DND-41 (cell line): ENCODE measurements at regions not wholly inside any gene's neighbourhood (a gene's known extent, or its start where the extent isn't known, plus 50 kb on each side); places are given as distances from the start of the nearest gene placed in this dataset.

ENCODE experiments used
- ATAC-seq: fragments of 200-7000 bp; cut with Tn5 transposase; 3 replicates; pipeline ENCODE4 v1.9.1; 2021; ENCODE audit warnings: low read depth; ENCODE audit not compliant: insufficient read depth
- DNase-seq: peaks from one replicate; pipeline ENCODE4 v3.0.0-alpha.2; 2020
- H2AFZ ChIP-seq: 2 replicates; pipeline ENCODE4 v1.6.0; 2012; ENCODE audit warnings: low read depth, low read length
- H3K27ac ChIP-seq: 2 replicates; pipeline ENCODE4 v1.5.1; 2012; ENCODE audit warnings: low read length, inconsistent platforms
- H3K27me3 ChIP-seq: fragments of 200-600 bp; sonication (generic); 2 replicates; pipeline ENCODE4 v1.6.0; 2012; ENCODE audit warnings: low read length, mild to moderate bottlenecking, inconsistent platforms; ENCODE audit not compliant: insufficient read depth, poor library complexity
- H3K36me3 ChIP-seq: 2 replicates; pipeline ENCODE4 v1.5.1; 2012; ENCODE audit warnings: low read length, inconsistent platforms; ENCODE audit not compliant: insufficient read depth
- H3K4me1 ChIP-seq: 2 replicates; pipeline ENCODE4 v1.5.1; 2012; ENCODE audit warnings: mild to moderate bottlenecking, low read length; ENCODE audit not compliant: insufficient read depth
- H3K4me2 ChIP-seq: 2 replicates; pipeline ENCODE4 v1.6.0; 2012; ENCODE audit warnings: mild to moderate bottlenecking, moderate library complexity, low read length, inconsistent platforms; ENCODE audit not compliant: insufficient read depth
- H3K4me3 ChIP-seq, 2 experiments: fragments of 200-600 bp in 1 of 2; shearing (Covaris generic) in 1 of 2; 2 replicates each; pipeline ENCODE4 v1.5.1; 2012 to 2016; ENCODE audit warnings: inconsistent platforms in 2 of 2, low read length in 2 of 2, mild to moderate bottlenecking in 2 of 2, low read depth in 1 of 2, moderate library complexity in 1 of 2
- H3K79me2 ChIP-seq: 2 replicates; pipeline ENCODE4 v1.6.0; 2012; ENCODE audit warnings: low read length, inconsistent platforms; ENCODE audit not compliant: insufficient read depth
- H3K9ac ChIP-seq: 2 replicates; pipeline ENCODE4 v1.6.0; 2012; ENCODE audit warnings: low read depth, mild to moderate bottlenecking, inconsistent platforms, low read length, moderate library complexity
- H3K9me3 ChIP-seq: 2 replicates; pipeline ENCODE4 v1.5.1; 2012; ENCODE audit warnings: low read length, moderate library complexity, mild to moderate bottlenecking, inconsistent platforms; ENCODE audit not compliant: insufficient read depth, severe bottlenecking
- H4K20me1 ChIP-seq: 2 replicates; pipeline ENCODE4 v1.6.0; 2012; ENCODE audit warnings: low read length; ENCODE audit not compliant: insufficient read depth
- EZH2 ChIP-seq: IDR thresholded peaks from 3 replicates; pipeline ENCODE4 v1.6.1; 2012; ENCODE audit warnings: borderline replicate concordance, low read depth, mild to moderate bottlenecking, moderate library complexity, low read length, inconsistent platforms; ENCODE audit not compliant: severe bottlenecking
- TF ChIP-seq, protein P1 (sequence below): IDR thresholded peaks from 2 replicates; pipeline ENCODE4 v1.5.1; 2012; ENCODE audit warnings: borderline replicate concordance, low read length, moderate library complexity, mild to moderate bottlenecking; ENCODE audit not compliant: poor library complexity, severe bottlenecking; ENCODE audit errors: extremely low read depth

DNA sequence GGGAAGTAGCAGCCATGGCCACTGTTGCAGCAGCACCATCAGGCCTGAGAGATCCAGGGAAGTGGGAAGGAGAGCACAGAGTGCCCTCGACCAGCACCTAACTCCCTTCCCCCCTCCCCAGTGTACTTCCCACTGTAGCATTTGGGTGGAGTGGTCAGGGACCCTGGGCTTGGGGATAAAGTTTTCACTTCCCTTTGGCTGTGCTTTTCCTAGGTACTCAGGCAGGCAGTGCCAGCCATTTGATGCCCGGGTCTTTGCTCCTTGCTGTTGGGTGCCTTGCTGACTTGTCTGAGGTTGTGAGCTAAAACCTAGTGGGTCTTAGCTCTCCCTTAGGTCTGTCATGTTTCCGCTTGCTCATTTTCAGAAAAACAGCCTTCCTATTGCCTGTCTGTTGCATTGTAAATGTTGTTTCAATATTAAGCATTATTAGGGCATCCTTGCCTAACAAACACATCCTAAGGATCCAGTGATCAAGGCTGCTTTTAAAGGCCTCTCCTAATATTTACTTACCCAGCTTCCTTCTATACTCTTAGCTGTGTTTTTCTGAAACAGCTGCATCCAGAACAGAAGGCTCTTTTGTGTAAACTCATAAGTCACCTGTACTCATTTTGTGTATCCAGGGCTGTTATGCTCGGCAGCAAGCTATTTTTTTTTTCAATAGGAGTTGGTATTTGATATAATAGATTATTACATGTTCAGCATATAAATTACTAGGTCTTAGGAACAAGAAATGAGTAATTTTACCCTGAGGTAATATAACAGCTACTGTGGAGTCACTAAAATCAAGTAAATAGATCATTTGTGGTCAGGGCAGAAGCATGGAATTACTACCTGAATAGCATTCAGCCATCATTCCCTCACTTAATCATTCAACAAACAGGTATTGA, 418.6 kb upstream of the PROX1 start:
- ATAC-seq (no peak), DNase-seq (no peak)
- no peak overlapping the region for H3K9ac ChIP-seq
- H3K79me2 ChIP-seq, result no peaks in the 10 kb centered on the region
- H3K4me3 ChIP-seq, result no peak overlapping the region
- no peak overlapping the region for H3K4me2 ChIP-seq
- H3K4me1 ChIP-seq, result no peaks in the 10 kb centered on the region
- no peak overlapping the region for H3K27ac ChIP-seq
- H3K36me3 ChIP-seq, result no peaks in the 10 kb centered on the region
- no peaks in the 10 kb centered on the region for H3K27me3 ChIP-seq
- no peaks in the 10 kb centered on the region for H4K20me1 ChIP-seq
- TF ChIP-seq EZH2, result no peak
- TF ChIP-seq, protein P1, sequence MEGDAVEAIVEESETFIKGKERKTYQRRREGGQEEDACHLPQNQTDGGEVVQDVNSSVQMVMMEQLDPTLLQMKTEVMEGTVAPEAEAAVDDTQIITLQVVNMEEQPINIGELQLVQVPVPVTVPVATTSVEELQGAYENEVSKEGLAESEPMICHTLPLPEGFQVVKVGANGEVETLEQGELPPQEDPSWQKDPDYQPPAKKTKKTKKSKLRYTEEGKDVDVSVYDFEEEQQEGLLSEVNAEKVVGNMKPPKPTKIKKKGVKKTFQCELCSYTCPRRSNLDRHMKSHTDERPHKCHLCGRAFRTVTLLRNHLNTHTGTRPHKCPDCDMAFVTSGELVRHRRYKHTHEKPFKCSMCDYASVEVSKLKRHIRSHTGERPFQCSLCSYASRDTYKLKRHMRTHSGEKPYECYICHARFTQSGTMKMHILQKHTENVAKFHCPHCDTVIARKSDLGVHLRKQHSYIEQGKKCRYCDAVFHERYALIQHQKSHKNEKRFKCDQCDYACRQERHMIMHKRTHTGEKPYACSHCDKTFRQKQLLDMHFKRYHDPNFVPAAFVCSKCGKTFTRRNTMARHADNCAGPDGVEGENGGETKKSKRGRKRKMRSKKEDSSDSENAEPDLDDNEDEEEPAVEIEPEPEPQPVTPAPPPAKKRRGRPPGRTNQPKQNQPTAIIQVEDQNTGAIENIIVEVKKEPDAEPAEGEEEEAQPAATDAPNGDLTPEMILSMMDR, result no peak
- peaks cover 3% of the 10 kb centered on the region for H3K9me3 ChIP-seq
- H2AFZ ChIP-seq, result no peak overlapping the region

DNA sequence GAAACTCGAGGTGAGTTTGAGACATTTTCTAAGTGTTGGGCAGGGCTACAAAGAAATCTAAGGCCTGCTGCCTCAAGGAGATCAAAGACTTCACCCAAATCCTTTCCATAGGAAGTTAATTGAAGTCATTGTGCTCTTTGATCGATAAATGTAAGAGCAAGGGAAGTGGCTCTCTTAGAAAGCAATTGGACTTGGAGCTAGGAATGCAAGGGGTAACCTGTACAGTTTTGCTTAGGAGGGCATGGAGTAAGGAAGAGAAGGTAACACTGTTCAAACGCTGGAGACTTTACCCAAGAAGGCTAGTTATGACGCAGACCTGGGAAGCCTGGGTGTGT, 418.0 kb upstream of the PROX1 start:
- no peaks in the 10 kb centered on the region for H4K20me1 ChIP-seq
- H3K36me3 ChIP-seq, result no peaks in the 10 kb centered on the region
- no peak overlapping the region for H3K4me3 ChIP-seq
- no peaks in the 10 kb centered on the region for H3K9me3 ChIP-seq
- no peaks in the 10 kb centered on the region for H3K27me3 ChIP-seq
- ATAC-seq (no peak), DNase-seq (no peak)
- H2AFZ ChIP-seq, result no peak overlapping the region
- TF ChIP-seq, protein P1, result no peak
- no peak for TF ChIP-seq EZH2
- no peak overlapping the region for H3K27ac ChIP-seq
- H3K4me1 ChIP-seq, result no peaks in the 10 kb centered on the region
- H3K9ac ChIP-seq, result no peak overlapping the region
- H3K4me2 ChIP-seq, result no peak overlapping the region
- no peaks in the 10 kb centered on the region for H3K79me2 ChIP-seq

DNA sequence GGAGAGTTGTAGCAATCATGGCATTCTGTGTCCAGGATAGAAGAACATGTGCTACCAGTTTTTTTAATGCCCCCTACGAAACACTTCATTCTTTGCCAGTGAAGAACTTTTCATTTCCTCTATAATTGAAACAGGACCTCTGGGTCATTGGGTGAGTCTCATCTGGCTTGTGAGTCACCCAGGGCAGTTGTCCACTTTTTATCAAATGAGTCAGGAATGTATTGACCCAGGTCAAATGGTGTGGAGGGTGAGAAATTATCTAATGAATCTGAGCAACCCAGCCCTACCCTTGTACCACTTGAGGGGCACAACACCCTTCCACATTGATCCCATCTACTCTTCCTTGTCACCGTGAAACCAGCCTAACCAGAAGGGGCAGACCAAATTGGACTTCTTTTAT, 417.3 kb upstream of the PROX1 start:
- no peaks in the 10 kb centered on the region for H3K4me1 ChIP-seq
- no peaks in the 10 kb centered on the region for H3K79me2 ChIP-seq
- H2AFZ ChIP-seq, result no peak overlapping the region
- no peaks in the 10 kb centered on the region for H3K36me3 ChIP-seq
- H3K9me3 ChIP-seq, result no peaks in the 10 kb centered on the region
- no peak overlapping the region for H3K4me3 ChIP-seq
- H3K4me2 ChIP-seq, result no peak overlapping the region
- no peaks in the 10 kb centered on the region for H3K27me3 ChIP-seq
- no peaks in the 10 kb centered on the region for H4K20me1 ChIP-seq
- DNase-seq, result no peak
- TF ChIP-seq EZH2, result no peak
- TF ChIP-seq, protein P1, result no peak
- H3K27ac ChIP-seq, result no peak overlapping the region
- no peak overlapping the region for H3K9ac ChIP-seq
- ATAC-seq, result no peak
